C4-2B (cell line): ENCODE measurements at regions not wholly inside any gene's neighbourhood (a gene's known extent, or its start where the extent isn't known, plus 50 kb on each side); places are given as distances from the start of the nearest gene placed in this dataset.

Experiments
- H3K27ac ChIP-seq: fragments of 450-650 bp; 2 replicates; pipeline ENCODE4 v1.5.1; 2017
- ZFX ChIP-seq: fragments of 450-650 bp; IDR thresholded peaks from 2 replicates; pipeline ENCODE4 v1.6.1; 2017
- TF ChIP-seq, protein P1 (sequence below): fragments of 450-650 bp; conservative IDR thresholded peaks from 2 replicates; pipeline ENCODE4 v1.5.1; 2017; ENCODE audit warnings: mild to moderate bottlenecking

DNA sequence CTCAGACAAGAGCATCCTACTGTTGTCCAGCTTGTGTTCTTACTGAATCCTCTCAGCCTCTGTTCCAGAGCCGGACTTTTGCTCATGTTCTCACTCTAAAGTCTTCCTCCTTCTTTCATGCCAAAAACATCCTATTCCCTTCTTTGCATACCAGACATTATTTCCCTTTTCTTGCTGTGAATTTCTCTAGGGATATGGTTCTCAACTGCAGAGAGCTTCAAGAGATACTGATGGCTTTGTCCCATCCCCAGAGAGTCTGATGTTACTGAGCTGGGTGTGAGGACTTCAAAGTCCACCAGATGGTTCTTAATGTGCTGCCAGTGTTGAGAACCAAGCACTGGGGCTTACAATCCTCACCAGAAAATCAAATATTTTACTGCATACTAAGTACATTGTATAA lies 98.6 kb upstream of the FER start:
- H3K27ac ChIP-seq = no peak overlapping the region
- TF ChIP-seq, protein P1, sequence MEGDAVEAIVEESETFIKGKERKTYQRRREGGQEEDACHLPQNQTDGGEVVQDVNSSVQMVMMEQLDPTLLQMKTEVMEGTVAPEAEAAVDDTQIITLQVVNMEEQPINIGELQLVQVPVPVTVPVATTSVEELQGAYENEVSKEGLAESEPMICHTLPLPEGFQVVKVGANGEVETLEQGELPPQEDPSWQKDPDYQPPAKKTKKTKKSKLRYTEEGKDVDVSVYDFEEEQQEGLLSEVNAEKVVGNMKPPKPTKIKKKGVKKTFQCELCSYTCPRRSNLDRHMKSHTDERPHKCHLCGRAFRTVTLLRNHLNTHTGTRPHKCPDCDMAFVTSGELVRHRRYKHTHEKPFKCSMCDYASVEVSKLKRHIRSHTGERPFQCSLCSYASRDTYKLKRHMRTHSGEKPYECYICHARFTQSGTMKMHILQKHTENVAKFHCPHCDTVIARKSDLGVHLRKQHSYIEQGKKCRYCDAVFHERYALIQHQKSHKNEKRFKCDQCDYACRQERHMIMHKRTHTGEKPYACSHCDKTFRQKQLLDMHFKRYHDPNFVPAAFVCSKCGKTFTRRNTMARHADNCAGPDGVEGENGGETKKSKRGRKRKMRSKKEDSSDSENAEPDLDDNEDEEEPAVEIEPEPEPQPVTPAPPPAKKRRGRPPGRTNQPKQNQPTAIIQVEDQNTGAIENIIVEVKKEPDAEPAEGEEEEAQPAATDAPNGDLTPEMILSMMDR = no peak
- TF ChIP-seq ZFX = no peak

DNA sequence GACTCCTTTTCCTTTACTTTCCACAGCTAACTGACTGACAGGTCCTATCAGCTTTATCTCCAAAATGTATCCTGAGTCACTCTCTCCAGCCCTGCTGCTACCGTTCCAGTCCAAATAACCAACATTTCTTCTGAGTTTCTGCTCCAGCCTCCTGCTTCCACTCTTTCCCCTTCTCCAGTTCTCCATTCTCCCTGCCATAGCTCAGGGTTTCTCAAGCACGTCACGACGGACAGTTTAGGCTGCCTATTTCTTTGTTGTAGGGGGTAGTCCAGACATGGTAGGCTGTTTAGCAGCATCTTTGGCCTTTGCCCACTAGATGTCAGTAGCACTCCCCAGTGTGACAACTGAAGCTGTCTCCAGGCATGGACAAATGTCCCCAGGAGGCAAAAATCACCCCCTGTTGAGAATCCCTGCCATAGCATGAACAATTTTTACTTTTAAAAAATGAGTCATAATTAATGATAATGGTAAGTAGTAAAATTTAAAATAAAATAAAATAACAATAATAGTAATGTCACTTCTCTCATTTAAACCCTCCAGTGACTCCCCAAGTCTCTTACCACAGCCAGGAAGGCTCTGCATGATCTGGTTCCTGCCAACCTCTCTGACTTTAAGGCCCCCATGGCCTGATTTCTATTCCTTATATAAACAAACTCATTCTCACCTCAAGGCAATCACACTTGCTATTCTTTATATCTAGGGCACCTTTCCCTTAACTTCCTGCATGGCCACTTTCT lies 105.4 kb upstream of the FER start:
- TF ChIP-seq, protein P1 = peak; percentile 97
- TF ChIP-seq ZFX = no peak

DNA sequence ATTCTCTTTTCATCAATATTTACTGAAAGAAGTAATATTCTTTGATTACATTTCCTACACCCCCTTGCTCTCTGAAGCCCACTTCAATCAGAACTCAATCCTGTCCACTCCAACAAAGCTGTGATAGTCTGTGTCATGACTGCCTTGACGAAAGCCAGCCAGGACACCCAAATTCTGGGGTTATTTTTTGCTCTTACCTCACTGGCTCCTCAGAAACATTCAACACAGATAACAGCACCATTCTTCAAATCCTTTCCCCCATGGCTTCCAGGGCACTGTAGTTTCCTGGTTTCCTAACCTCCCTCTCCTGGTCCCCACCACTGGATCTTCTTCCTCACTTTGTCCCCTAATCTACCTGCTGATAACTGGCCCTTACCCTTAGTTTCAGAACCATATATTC lies 106.1 kb upstream of the FER start:
- TF ChIP-seq ZFX = no peak
- TF ChIP-seq, protein P1 = no peak
- H3K27ac ChIP-seq = no peak overlapping the region

More for the DNA sequence above, 105.4 kb upstream of the FER start:
- H3K27ac ChIP-seq = no peak overlapping the region

DNA sequence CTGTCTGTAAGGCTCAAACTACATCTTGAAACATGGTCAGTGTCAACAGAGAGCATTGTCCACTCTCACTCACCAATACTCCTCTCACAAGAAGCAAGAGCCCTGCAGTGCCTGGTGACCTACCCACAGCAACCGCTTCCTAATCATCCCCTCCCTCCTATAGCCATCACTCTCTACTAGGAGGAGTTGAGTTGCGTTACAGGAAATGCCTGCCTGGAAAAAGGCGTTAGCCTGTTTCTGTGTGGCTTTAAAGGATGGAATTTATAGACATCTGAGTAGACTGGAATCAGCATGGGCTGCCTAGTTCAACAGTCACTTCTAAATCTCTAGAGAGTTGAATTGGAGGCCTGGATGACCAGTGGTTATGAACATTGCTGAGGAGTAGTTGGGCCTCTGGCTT lies 108.3 kb upstream of the FER start:
- TF ChIP-seq, protein P1 = no peak
- no peak for TF ChIP-seq ZFX

DNA sequence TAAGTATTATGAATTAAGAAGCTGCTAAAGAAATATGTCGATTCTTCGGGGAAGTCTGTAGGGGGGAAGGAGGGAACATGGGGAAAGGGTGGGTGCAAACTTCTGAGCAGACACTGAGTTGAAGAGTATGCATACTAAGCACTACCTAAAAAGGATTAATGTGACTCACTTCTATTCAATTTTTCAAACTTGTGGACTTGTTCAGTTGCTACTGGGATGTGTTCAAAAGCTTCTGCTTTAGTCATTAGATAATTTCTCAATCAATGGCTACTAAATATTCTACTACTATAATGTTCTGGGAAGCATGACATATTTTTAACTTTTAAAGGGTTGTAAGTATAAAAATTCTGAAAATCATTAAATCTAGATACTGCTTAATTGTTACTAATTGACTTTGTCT lies 109.7 kb upstream of the FER start:
- TF ChIP-seq ZFX = no peak
- TF ChIP-seq, protein P1 = no peak
- H3K27ac ChIP-seq = no peak overlapping the region

More for the DNA sequence above, 108.3 kb upstream of the FER start:
- no peak overlapping the region for H3K27ac ChIP-seq

DNA sequence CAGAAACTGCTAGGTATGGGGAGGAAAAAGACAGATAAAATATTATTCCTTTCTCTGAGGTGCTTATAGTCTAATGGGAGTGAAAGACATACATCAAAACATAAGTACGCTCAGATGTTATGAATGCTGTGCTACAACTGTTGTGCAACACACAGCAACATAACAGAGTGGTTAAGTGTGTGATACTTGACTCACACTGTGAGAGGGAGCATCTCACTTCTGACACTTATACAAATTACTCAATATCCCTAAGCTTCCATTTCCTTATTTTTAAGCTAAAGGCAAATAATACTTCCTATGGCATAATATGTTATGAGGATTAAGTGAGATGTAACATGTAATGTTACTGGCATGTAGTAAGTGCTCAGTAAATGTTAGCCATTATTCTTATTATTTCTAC lies 110.6 kb upstream of the FER start:
- TF ChIP-seq ZFX = no peak
- no peak overlapping the region for H3K27ac ChIP-seq

DNA sequence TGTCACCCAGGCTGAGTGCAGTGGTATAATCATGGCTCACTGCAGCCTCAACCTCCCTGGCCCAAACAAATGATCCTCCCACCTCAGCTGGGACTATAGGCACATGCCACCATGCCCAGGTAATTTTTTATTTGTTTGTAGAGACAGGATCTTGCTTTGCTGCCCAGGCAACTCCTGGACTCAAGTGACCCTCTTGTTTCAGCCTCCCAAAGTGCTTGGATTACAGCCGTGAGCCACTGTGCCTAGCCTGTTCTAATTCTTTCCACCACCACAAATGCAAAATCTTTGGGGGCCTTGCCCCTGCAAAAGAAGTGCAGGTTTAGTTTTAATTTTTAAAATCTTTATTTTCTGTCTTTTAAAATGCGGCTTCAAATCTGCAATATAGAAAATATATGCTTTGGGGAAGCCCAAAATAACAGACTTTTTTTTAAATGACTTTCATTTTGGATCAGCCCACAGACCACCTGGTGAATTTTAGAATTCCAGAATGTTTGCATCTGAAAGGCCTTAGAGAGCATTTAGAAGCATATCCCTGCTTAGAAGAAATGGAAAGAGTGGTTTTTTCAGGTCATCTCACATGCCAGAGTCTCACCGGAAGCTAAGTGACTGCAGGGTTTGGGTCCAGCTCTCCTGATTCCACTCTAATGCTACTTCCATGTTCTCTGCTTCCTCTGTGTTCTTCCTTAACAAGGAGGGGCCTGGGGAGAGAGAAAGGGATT lies 111.4 kb upstream of the FER start:
- TF ChIP-seq, protein P1 = no peak
- TF ChIP-seq ZFX = no peak
- no peak overlapping the region for H3K27ac ChIP-seq
